ENCODE measurements at regions not wholly inside any gene's neighbourhood (a gene's known extent, or its start where the extent isn't known, plus 50 kb on each side); places are given as distances from the start of the nearest gene placed in this dataset.

DNA sequence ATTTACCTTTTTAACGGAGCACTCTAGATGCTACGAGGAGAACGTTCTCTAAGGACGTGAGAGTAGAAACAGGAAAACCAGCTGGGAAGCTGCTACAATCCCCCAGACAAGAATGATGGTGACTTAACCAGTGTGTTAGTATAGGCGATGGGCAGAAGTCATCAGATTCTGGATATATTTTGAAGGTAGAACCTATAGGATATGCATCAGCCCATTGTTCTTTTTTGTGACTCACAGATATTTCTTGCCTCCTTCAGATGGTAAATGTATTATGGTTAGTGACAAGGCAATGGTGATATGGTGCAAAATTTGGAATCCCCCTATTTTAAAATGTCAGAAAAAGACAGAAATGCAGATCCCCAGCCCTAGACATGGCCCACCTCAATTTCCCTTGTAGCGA, 258.2 kb downstream of the PHLDA1 start (continued):
- TF ChIP-seq TSHZ2 (CRISPR knock-in tag; IDR thresholded peaks at IDR 0.05) (no peak), PATZ1 (CRISPR knock-in tag; IDR thresholded peaks at IDR 0.05; ENCODE audit: borderline replicate concordance) (no peak), BACH2 (CRISPR knock-in tag; IDR thresholded peaks at IDR 0.05; ENCODE audit: borderline replicate concordance) (no peak), SNAI2 (CRISPR knock-in tag; IDR thresholded peaks at IDR 0.05) (no peak), ZFP3 (CRISPR knock-in tag; IDR thresholded peaks at IDR 0.05) (no peak)

DNA sequence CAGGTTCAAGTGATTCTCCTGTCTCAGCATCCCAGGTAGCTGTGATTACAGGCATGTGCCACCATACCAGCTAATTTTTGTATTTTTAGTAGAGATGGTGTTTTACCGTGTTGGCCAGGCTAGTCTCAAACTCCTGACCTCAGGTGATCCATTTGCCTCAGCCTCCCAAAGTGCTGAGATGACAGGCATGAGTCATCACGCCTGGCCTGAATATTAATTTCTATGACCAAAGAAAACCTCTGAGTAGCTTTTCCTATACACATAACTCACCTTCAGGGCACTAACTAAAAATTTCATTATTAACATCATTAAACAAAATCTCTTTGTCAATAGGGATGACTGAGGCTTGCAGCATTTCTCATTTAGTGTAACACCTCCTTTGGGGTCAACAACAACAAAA, 259.6 kb upstream of the KRR1 start:
- ATAC-seq: no peak
- TF ChIP-seq TOX (CRISPR knock-in tag; IDR thresholded peaks at IDR 0.05; ENCODE audit: borderline replicate concordance): no peak
- TF ChIP-seq, protein P1, sequence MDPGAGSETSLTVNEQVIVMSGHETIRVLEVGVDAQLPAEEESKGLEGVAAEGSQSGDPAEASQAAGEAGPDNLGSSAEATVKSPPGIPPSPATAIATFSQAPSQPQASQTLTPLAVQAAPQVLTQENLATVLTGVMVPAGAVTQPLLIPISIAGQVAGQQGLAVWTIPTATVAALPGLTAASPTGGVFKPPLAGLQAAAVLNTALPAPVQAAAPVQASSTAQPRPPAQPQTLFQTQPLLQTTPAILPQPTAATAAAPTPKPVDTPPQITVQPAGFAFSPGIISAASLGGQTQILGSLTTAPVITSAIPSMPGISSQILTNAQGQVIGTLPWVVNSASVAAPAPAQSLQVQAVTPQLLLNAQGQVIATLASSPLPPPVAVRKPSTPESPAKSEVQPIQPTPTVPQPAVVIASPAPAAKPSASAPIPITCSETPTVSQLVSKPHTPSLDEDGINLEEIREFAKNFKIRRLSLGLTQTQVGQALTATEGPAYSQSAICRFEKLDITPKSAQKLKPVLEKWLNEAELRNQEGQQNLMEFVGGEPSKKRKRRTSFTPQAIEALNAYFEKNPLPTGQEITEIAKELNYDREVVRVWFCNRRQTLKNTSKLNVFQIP (CRISPR knock-in tag; IDR thresholded peaks at IDR 0.05; ENCODE audit: borderline replicate concordance, low read depth): no peak
- no peak for TF ChIP-seq ESRRG (CRISPR knock-in tag; IDR thresholded peaks at IDR 0.05)

- no peak for ATAC-seq
- TF ChIP-seq OSR1 (CRISPR knock-in tag; IDR thresholded peaks at IDR 0.05) (no peak), ESRRG (CRISPR knock-in tag; IDR thresholded peaks at IDR 0.05) (no peak), PATZ1 (CRISPR knock-in tag; IDR thresholded peaks at IDR 0.05; ENCODE audit: borderline replicate concordance) (no peak), TSHZ2 (CRISPR knock-in tag; IDR thresholded peaks at IDR 0.05) (no peak)
These were observed 256.5 kb upstream of the KRR1 start for GRCh38 chr12:75767957-75768356.

- TF ChIP-seq ZNF70 (CRISPR knock-in tag; IDR thresholded peaks at IDR 0.05): no peak
- TF ChIP-seq ZC3H10 (CRISPR knock-in tag; IDR thresholded peaks at IDR 0.05): no peak
- TF ChIP-seq ISL1 (CRISPR knock-in tag; IDR thresholded peaks at IDR 0.05): no peak
- no peak for TF ChIP-seq TSHZ2 (CRISPR knock-in tag; IDR thresholded peaks at IDR 0.05)
- no peak for ATAC-seq
These were observed 255.1 kb upstream of the KRR1 start for GRCh38 chr12:75766263-75767160.

Data from SK-N-SH treated with all-trans-retinoic acid at 6 μM for 48 hours (cell line).